ENCODE measurements at regions not wholly inside any gene's neighbourhood (a gene's known extent, or its start where the extent isn't known, plus 50 kb on each side); places are given as distances from the start of the nearest gene placed in this dataset.

DNA sequence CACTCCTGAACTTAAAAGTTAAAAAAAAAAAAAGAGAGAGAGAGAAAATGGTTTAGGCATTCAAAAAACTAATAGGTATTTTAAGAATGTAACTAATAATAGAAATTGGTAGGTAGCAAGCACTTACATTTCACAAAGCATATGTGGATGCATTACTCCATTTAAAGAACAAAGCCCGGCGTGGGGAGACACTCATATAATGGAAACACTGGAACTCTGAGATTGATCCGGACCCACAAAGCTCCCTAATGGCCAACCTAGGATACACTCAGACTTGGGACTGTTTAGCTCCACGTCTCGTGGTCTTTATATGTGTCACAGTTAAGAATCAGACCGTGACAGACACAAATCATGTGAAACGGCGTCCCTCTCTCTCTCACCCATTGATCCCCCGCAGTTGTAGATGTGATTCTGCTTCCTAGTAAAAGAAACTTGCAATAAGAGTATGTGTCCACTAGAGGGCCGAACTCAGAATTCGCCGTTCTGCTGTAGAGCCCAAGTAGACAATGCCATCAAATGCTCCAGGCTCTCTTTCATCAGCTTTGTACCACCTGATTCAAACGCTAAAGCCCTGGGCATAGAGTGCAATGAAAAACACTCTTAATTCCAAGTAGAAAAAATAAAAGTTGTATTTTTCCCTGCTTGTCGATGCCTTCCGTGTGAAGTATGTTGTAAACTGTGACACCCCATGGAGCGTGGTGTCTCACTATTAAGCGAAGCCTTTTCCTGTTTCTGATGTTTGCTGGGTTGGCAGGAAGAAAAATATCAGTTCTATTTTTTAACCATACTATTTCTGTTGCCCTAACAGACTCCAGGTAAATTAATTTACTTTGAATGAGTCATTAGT, 429.0 kb upstream of the MTPN start:
- H3F3A ChIP-seq (ENCODE audit: low read length, unreplicated experiment) = no peaks in the 10 kb centered on the region
- H3K9me2 ChIP-seq (replicated peaks; ENCODE audit: low read length) = no peaks in the 10 kb centered on the region
- H2AFZ ChIP-seq (ENCODE audit: low read length) = no peak overlapping the region
- TF ChIP-seq EZH2 (IDR thresholded peaks at IDR 0.05; ENCODE audit: low read length, unreplicated experiment) = no peak
- peak; percentile 73 for TF ChIP-seq CTCF (conservative IDR thresholded peaks at IDR 0.05; ENCODE audit: low read depth, low read length)
- ChIA-PET POLR2A (ENCODE audit: unreplicated experiment) (no interaction called here), CTCF (no interaction called here)
- H4K20me1 ChIP-seq (ENCODE audit: low read length) = no peaks in the 10 kb centered on the region
- no peaks in the 10 kb centered on the region for H3K79me2 ChIP-seq (ENCODE audit: low read length)
- H3K27me3 ChIP-seq (ENCODE audit: low read length) = no peaks in the 10 kb centered on the region
- intact Hi-C loops (cut with micrococcal nuclease) = no loop called here
- no TSS peak for BruUV-seq (replicated peaks)
- DNase-seq (peak; percentile 60), ATAC-seq (peak; percentile 70)
- H3K9ac ChIP-seq (ENCODE audit: low read length) = no peak overlapping the region
- H3K36me3 ChIP-seq (ENCODE audit: low read depth, low read length) = no peaks in the 10 kb centered on the region
- H3K27ac ChIP-seq (ENCODE audit: low read length) = no peak overlapping the region
- no peak overlapping the region for H3K4me3 ChIP-seq (ENCODE audit: low read length)
- no peaks in the 10 kb centered on the region for H3K4me1 ChIP-seq (ENCODE audit: insufficient read depth, low read length)
- H3K9me3 ChIP-seq (ENCODE audit: low read length) = no peaks in the 10 kb centered on the region
- no peak overlapping the region for H3K4me2 ChIP-seq (ENCODE audit: low read length)

DNA sequence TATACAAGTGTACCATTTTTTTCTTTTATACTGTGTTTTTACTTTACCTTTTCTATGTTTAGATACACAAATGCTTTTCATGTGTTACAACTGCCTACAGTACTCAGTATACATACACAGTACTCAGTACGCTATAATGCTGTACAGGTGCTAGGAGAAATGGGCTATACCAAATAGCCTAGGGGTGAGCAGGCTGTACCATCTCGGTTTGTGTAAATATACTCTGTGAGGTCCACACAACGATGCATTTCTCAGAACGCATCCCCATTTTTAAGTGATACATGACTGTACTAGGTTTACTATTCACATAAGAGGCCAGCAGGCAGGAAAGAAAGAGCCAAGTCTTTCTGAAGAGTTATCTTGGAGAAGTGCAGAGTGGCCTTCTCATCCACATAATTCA, 426.4 kb upstream of the MTPN start:
- H3K79me2 ChIP-seq (ENCODE audit: low read length) = no peaks in the 10 kb centered on the region
- H4K20me1 ChIP-seq (ENCODE audit: low read length) = no peaks in the 10 kb centered on the region
- no peaks in the 10 kb centered on the region for H3K9me2 ChIP-seq (replicated peaks; ENCODE audit: low read length)
- no peak overlapping the region for H3K4me2 ChIP-seq (ENCODE audit: low read length)
- H3F3A ChIP-seq (ENCODE audit: low read length, unreplicated experiment) = no peaks in the 10 kb centered on the region
- H3K9me3 ChIP-seq (ENCODE audit: low read length) = no peaks in the 10 kb centered on the region
- no peak overlapping the region for H3K27ac ChIP-seq (ENCODE audit: low read length)
- no peak overlapping the region for H2AFZ ChIP-seq (ENCODE audit: low read length)
- intact Hi-C loops (cut with micrococcal nuclease) = no loop called here
- DNase-seq (no peak), ATAC-seq (no peak)
- POLR2A ChIA-PET (ENCODE audit: unreplicated experiment) = no interaction called here
- H3K36me3 ChIP-seq (ENCODE audit: low read depth, low read length) = no peaks in the 10 kb centered on the region
- H3K9ac ChIP-seq (ENCODE audit: low read length) = no peak overlapping the region
- no peaks in the 10 kb centered on the region for H3K27me3 ChIP-seq (ENCODE audit: low read length)
- TF ChIP-seq CTCF (conservative IDR thresholded peaks at IDR 0.05; ENCODE audit: low read depth, low read length) = no peak
- no peak for TF ChIP-seq EZH2phosphoT487 (IDR thresholded peaks at IDR 0.05; ENCODE audit: borderline replicate concordance, low read length)
- TF ChIP-seq EZH2 (IDR thresholded peaks at IDR 0.05; ENCODE audit: low read length, unreplicated experiment) = no peak
- H3K4me3 ChIP-seq (ENCODE audit: low read length) = no peak overlapping the region
- CTCF ChIA-PET = no interaction called here
- BruUV-seq (replicated peaks) = no TSS peak
- no peaks in the 10 kb centered on the region for H3K4me1 ChIP-seq (ENCODE audit: insufficient read depth, low read length)

GRCh38 chr7:136400877-136401276, 423.7 kb upstream of the MTPN start:
- TF ChIP-seq EZH2phosphoT487 (IDR thresholded peaks at IDR 0.05; ENCODE audit: borderline replicate concordance, low read length) = no peak
- no peak for TF ChIP-seq EZH2 (IDR thresholded peaks at IDR 0.05; ENCODE audit: low read length, unreplicated experiment)
- TF ChIP-seq CTCF (conservative IDR thresholded peaks at IDR 0.05; ENCODE audit: low read depth, low read length) = no peak
- ChIA-PET POLR2A (ENCODE audit: unreplicated experiment) (no interaction called here), CTCF (no interaction called here)
- Histone ChIP-seq H3K9me3 (ENCODE audit: low read length) (no peaks in the 10 kb centered on the region), H3K9ac (ENCODE audit: low read length) (no peak overlapping the region), H3F3A (ENCODE audit: low read length, unreplicated experiment) (no peaks in the 10 kb centered on the region), H2AFZ (ENCODE audit: low read length) (no peak overlapping the region), H3K4me3 (ENCODE audit: low read length) (no peak overlapping the region), H3K9me2 (replicated peaks; ENCODE audit: low read length) (no peaks in the 10 kb centered on the region), H3K36me3 (ENCODE audit: low read depth, low read length) (no peaks in the 10 kb centered on the region), H3K27ac (ENCODE audit: low read length) (no peak overlapping the region), H4K20me1 (ENCODE audit: low read length) (no peaks in the 10 kb centered on the region), H3K27me3 (ENCODE audit: low read length) (no peaks in the 10 kb centered on the region), H3K4me1 (ENCODE audit: insufficient read depth, low read length) (no peaks in the 10 kb centered on the region), H3K79me2 (ENCODE audit: low read length) (no peaks in the 10 kb centered on the region), H3K4me2 (ENCODE audit: low read length) (no peak overlapping the region)
- no TSS peak for BruUV-seq (replicated peaks)
- ATAC-seq (no peak), DNase-seq (no peak)
- intact Hi-C loops (cut with micrococcal nuclease) = no loop called here
